Upper lobe of left lung (tissue), 6 donors: ENCODE measurements at regions not wholly inside any gene's neighbourhood (a gene's known extent, or its start where the extent isn't known, plus 50 kb on each side); places are given as distances from the start of the nearest gene placed in this dataset.

Experiments used
- ATAC-seq, 2 donors: fragments of 200-7000 bp; cut with Tn5 transposase; one replicate each; pipeline ENCODE4 v1.9.1; 2022; ENCODE audit warnings: mild to moderate bottlenecking in 2 of 2, moderate library complexity in 2 of 2; ENCODE audit not compliant: low FRiP score in 2 of 2
- DNase-seq, 2 donors: peaks; one replicate each; pipeline ENCODE4 v3.0.0-alpha.2; 2019 to 2020
- H3K27ac ChIP-seq, 4 donors: fragments of 200-600 bp; sonication (generic); one replicate each; pipeline ENCODE4 v1.5.1; 2016 to 2019
- H3K27me3 ChIP-seq, 4 donors: fragments of 200-600 bp; sonication (generic); one replicate each; pipeline ENCODE4 v1.5.1; 2017 to 2019
- H3K36me3 ChIP-seq, 4 donors: fragments of 200-600 bp; sonication (generic); one replicate each; pipeline ENCODE4 v1.5.1; 2016 to 2019
- H3K4me1 ChIP-seq, 4 donors: fragments of 200-600 bp; sonication (generic); one replicate each; pipeline ENCODE4 v1.5.1; 2018 to 2019
- H3K4me3 ChIP-seq, 4 donors: fragments of 200-600 bp; sonication (generic); one replicate each; pipeline ENCODE4 v1.5.1; 2017 to 2019; ENCODE audit warnings: mild to moderate bottlenecking in 2 of 4, moderate library complexity in 1 of 4
- H3K9me3 ChIP-seq, 4 donors: fragments of 200-600 bp; sonication (generic); one replicate each; pipeline ENCODE4 v1.5.1; 2018 to 2019
- EP300 ChIP-seq, 4 donors: sonication (generic); formaldehyde crosslinking; IDR thresholded peaks; one replicate each; pipeline ENCODE4 v1.5.1; 2017; ENCODE audit warnings: antibody characterized with exemption in 4 of 4, control low read depth in 2 of 4
- POLR2A ChIP-seq, 4 donors: fragments of 450-650 bp; IDR thresholded peaks; one replicate each; pipeline ENCODE4 v1.5.1; 2016 to 2017; ENCODE audit warnings: antibody characterized with exemption in 4 of 4, mild to moderate bottlenecking in 2 of 4
- POLR2AphosphoS5 ChIP-seq, 2 donors: sonication (generic); formaldehyde crosslinking; IDR thresholded peaks; one replicate each; pipeline ENCODE4 v1.5.1; 2017; ENCODE audit warnings: antibody characterized with exemption in 2 of 2
- WGBS, 2 donors: methylation state at CpG; one replicate each; pipeline ENCODE4 v1.1.5; 2017 to 2018; 5-methylcytosine and 5-hydroxymethylcytosine counted together
- TF ChIP-seq, protein P1 (sequence below), 6 experiments: fragments of 450-650 bp in 4 of 6; fragments of 200-600 bp in 2 of 6; sonication (generic) in 2 of 6; IDR thresholded peaks; one replicate each; pipeline ENCODE4 v1.5.1; 2016 to 2019; ENCODE audit warnings: antibody characterized with exemption in 6 of 6
- donor health status: DM: no; HTN: no; CAD: no; lungs with moderate emphysema.
- donor health status: DM: no; HTN: yes; CAD: no; lungs with severe emphysema.

DNA sequence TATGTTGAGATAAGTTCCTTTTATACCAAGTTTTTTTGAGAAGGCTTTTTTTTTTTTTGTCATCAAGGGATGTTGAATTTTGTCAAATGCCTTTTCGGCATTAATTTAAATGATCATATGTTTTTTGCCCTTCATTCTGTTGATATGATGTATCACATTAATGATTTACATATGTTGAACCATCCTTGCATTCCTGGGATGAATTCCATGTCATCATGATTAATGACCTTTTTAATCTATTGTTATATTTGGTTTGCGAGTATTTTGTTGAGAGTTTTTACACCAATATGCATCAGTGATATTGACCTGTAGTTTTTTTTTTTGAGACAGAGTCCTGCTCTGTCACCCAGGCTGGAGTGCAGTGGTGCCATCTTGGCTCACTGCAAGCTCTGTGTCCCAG is 585.7 kb upstream of the FANCL start:
- Histone ChIP-seq H3K27ac (no peak overlapping the region), H3K27me3 (no peaks in the 10 kb centered on the region), H3K4me3 (no peak overlapping the region), H3K9me3 (peaks cover 10 to 22% (median 15%) of the 10 kb centered on the region in 4 donors), H3K4me1 (no peaks in the 10 kb centered on the region), H3K36me3 (no peaks in the 10 kb centered on the region)
- DNase-seq, result no peak
- ATAC-seq, result no peak
- WGBS, 2 donors, result 92 to 97% methylated on average over 2 of the region's 2 CpGs
- TF ChIP-seq, protein P1, sequence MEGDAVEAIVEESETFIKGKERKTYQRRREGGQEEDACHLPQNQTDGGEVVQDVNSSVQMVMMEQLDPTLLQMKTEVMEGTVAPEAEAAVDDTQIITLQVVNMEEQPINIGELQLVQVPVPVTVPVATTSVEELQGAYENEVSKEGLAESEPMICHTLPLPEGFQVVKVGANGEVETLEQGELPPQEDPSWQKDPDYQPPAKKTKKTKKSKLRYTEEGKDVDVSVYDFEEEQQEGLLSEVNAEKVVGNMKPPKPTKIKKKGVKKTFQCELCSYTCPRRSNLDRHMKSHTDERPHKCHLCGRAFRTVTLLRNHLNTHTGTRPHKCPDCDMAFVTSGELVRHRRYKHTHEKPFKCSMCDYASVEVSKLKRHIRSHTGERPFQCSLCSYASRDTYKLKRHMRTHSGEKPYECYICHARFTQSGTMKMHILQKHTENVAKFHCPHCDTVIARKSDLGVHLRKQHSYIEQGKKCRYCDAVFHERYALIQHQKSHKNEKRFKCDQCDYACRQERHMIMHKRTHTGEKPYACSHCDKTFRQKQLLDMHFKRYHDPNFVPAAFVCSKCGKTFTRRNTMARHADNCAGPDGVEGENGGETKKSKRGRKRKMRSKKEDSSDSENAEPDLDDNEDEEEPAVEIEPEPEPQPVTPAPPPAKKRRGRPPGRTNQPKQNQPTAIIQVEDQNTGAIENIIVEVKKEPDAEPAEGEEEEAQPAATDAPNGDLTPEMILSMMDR (IDR thresholded peaks at IDR 0.05), result no peak
- no peak for TF ChIP-seq POLR2A (IDR thresholded peaks at IDR 0.05)
- TF ChIP-seq EP300 (IDR thresholded peaks at IDR 0.05), result no peak
- TF ChIP-seq POLR2AphosphoS5 (IDR thresholded peaks at IDR 0.05), result no peak

DNA sequence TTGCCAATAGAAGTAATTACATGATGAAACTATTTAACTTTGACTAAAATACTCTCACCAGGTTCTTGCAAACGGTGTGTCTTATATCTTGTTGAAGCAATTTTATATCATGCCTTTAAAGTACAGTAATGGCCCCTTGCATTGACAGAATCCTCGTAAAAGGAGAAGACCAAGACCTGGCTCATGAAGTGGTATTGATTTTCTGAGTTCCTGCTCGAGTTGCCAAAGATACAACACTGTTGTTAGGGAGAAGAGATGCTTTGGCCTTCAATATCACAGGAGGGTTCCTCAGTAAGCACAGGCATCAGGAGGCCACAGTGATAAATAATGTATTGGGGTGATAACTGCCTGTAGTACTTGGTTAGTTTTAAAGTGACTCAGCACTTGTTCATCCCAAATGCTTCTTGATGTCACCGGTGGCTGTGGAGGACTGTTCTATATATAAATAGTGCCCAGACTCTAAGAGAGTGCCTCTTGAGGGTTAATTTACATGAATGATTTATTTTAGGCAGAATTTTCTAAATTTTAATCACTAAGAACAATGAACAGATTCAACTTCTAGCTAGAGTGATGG is 571.7 kb upstream of the FANCL start:
- Histone ChIP-seq H3K4me1 (no peaks in the 10 kb centered on the region), H3K27ac (no peak overlapping the region), H3K27me3 (no peaks in the 10 kb centered on the region), H3K36me3 (no peaks in the 10 kb centered on the region), H3K9me3 (no peaks in the 10 kb centered on the region), H3K4me3 (no peak overlapping the region)
- no peak for TF ChIP-seq POLR2AphosphoS5 (IDR thresholded peaks at IDR 0.05)
- TF ChIP-seq, protein P1 (IDR thresholded peaks at IDR 0.05), result no peak
- TF ChIP-seq EP300 (IDR thresholded peaks at IDR 0.05), result no peak
- no peak for TF ChIP-seq POLR2A (IDR thresholded peaks at IDR 0.05)
- no peak for DNase-seq
- WGBS, 2 donors, result 61 to 78% methylated on average over 4 of the region's 4 CpGs
- no peak for ATAC-seq

GRCh38 chr2:58805126-58805525 is 564.0 kb upstream of the FANCL start:
- Histone ChIP-seq H3K36me3 (no peaks in the 10 kb centered on the region), H3K27me3 (no peaks in the 10 kb centered on the region), H3K9me3 (no peaks in the 10 kb centered on the region), H3K27ac (no peak overlapping the region), H3K4me1 (no peaks in the 10 kb centered on the region), H3K4me3 (no peak overlapping the region)
- DNase-seq (no peak), ATAC-seq (no peak)
- TF ChIP-seq POLR2A (IDR thresholded peaks at IDR 0.05) (no peak), EP300 (IDR thresholded peaks at IDR 0.05) (no peak), POLR2AphosphoS5 (IDR thresholded peaks at IDR 0.05) (no peak)
- TF ChIP-seq, protein P1 (IDR thresholded peaks at IDR 0.05), result no peak
- 79 to 83% methylated on average over 1 of the region's 1 CpG for WGBS, 2 donors

GRCh38 chr2:58803192-58803591 is 562.1 kb upstream of the FANCL start:
- WGBS, 2 donors, result 67 to 69% methylated on average over 2 of the region's 2 CpGs
- Histone ChIP-seq H3K9me3 (no peaks in the 10 kb centered on the region), H3K36me3 (no peaks in the 10 kb centered on the region), H3K4me3 (no peak overlapping the region), H3K4me1 (no peaks in the 10 kb centered on the region), H3K27ac (no peak overlapping the region), H3K27me3 (no peaks in the 10 kb centered on the region)
- ATAC-seq (no peak), DNase-seq (no peak)
- TF ChIP-seq POLR2AphosphoS5 (IDR thresholded peaks at IDR 0.05) (no peak), EP300 (IDR thresholded peaks at IDR 0.05) (no peak), POLR2A (IDR thresholded peaks at IDR 0.05) (no peak)
- TF ChIP-seq, protein P1 (IDR thresholded peaks at IDR 0.05), result no peak

DNA sequence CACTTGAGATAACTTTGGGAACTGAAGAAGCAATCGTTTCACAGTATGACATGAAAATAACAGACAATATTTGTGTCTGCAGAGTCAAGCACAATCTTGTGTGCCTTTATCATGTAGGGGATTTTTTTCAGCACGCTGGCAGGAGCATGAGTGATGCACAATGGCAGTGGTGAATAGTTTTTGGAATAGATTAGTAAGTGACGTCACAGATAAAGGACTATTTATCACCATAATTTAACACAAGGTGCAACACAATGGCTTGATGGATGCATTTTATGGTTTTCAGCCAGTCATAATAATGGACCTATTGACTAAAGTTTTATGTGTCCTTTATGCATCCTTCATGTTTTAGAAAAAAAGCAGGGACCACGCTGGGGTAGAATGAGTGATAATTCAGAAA is 559.8 kb upstream of the FANCL start:
- TF ChIP-seq POLR2AphosphoS5 (IDR thresholded peaks at IDR 0.05) (no peak), POLR2A (IDR thresholded peaks at IDR 0.05) (no peak)
- TF ChIP-seq, protein P1 (IDR thresholded peaks at IDR 0.05), result no peak
- Histone ChIP-seq H3K27ac (no peak overlapping the region), H3K36me3 (no peaks in the 10 kb centered on the region), H3K27me3 (no peaks in the 10 kb centered on the region), H3K4me1 (no peaks in the 10 kb centered on the region), H3K9me3 (no peaks in the 10 kb centered on the region), H3K4me3 (no peak overlapping the region)
- 66 to 75% methylated on average over 4 of the region's 4 CpGs for WGBS, 2 donors
- ATAC-seq (no peak), DNase-seq (no peak)
